Cardiac muscle cell (in vitro differentiated cells and primary cell): ENCODE measurements at regions not wholly inside any gene's neighbourhood (a gene's known extent, or its start where the extent isn't known, plus 50 kb on each side); places are given as distances from the start of the nearest gene placed in this dataset.
A peak's percentile ranks its signal among the peaks of the same experiment; 100 is the strongest.
"Not testable (repeated sequence)": the region's sequence is repeated elsewhere in the genome, so short reads cannot be mapped to it uniquely, and the experiment has no call there.

Experiments used
- DNase-seq, 2 donors: peaks; one replicate each; pipeline versions ENCODE4 v3.0.0 to v3.0.0-alpha.2; 2010 to 2017; ENCODE audit warnings: low read depth in 1 of 2, low spot score in 1 of 2
- H3K27ac ChIP-seq: fragments of 200-600 bp; sonication (generic); 2 replicates; pipeline ENCODE4 v1.5.1; 2016
- H3K27me3 ChIP-seq: fragments of 200-600 bp; sonication (generic); 2 replicates; pipeline ENCODE4 v1.6.0; 2016; ENCODE audit warnings: control low read depth
- H3K36me3 ChIP-seq: fragments of 200-600 bp; sonication (generic); 2 replicates; pipeline ENCODE4 v1.5.1; 2016; ENCODE audit warnings: control low read depth
- H3K4me1 ChIP-seq: fragments of 200-600 bp; sonication (generic); 2 replicates; pipeline ENCODE4 v1.8.1; 2017; ENCODE audit warnings: low read depth, mild to moderate bottlenecking, mixed run types
- H3K4me3 ChIP-seq: fragments of 200-600 bp; sonication (generic); 2 replicates; pipeline ENCODE4 v1.5.1; 2016; ENCODE audit warnings: mild to moderate bottlenecking
- H3K9me3 ChIP-seq: fragments of 200-600 bp; sonication (generic); 2 replicates; pipeline ENCODE4 v1.5.1; 2017; ENCODE audit warnings: low read depth, mild to moderate bottlenecking, control low read depth
- TF ChIP-seq, protein P1 (sequence below): IDR thresholded peaks from 2 replicates; pipeline ENCODE4 v1.5.1; 2012; ENCODE audit warnings: low read depth, mild to moderate bottlenecking, low read length

GRCh38 chrX:115968436-115969252 lies 201.9 kb upstream of the AGTR2 start:
- DNase-seq = peak; percentile 72 to 88
- H3K4me3 ChIP-seq = peak overlapping the region; percentile 87
- no peaks in the 10 kb centered on the region for H3K36me3 ChIP-seq
- TF ChIP-seq, protein P1, sequence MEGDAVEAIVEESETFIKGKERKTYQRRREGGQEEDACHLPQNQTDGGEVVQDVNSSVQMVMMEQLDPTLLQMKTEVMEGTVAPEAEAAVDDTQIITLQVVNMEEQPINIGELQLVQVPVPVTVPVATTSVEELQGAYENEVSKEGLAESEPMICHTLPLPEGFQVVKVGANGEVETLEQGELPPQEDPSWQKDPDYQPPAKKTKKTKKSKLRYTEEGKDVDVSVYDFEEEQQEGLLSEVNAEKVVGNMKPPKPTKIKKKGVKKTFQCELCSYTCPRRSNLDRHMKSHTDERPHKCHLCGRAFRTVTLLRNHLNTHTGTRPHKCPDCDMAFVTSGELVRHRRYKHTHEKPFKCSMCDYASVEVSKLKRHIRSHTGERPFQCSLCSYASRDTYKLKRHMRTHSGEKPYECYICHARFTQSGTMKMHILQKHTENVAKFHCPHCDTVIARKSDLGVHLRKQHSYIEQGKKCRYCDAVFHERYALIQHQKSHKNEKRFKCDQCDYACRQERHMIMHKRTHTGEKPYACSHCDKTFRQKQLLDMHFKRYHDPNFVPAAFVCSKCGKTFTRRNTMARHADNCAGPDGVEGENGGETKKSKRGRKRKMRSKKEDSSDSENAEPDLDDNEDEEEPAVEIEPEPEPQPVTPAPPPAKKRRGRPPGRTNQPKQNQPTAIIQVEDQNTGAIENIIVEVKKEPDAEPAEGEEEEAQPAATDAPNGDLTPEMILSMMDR = peak; percentile 15
- no peaks in the 10 kb centered on the region for H3K4me1 ChIP-seq
- no peaks in the 10 kb centered on the region for H3K9me3 ChIP-seq
- H3K27ac ChIP-seq = peak overlapping the region; percentile 68
- no peaks in the 10 kb centered on the region for H3K27me3 ChIP-seq

DNA sequence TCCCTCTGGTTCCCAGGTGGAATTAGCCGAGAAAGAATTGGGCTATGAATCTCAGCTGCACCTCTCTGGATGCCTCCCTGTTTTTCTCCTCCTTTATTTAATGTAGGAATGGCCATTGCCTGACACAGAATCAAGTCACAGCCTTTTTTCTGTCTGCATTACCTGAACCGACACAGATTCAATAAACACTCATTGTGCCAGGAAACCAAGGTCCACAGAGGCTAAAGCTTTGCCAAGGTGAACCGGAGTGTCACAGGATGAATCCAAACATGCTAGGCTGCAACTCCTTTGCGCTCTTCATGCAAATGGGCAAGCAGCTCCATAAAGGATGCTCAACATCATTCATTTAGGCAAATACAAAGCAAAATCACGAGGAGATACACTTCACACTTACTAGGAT lies 199.8 kb upstream of the AGTR2 start:
- H3K4me3 ChIP-seq = no peak overlapping the region
- no peaks in the 10 kb centered on the region for H3K4me1 ChIP-seq
- DNase-seq = no peak
- no peaks in the 10 kb centered on the region for H3K36me3 ChIP-seq
- no peaks in the 10 kb centered on the region for H3K9me3 ChIP-seq
- H3K27me3 ChIP-seq = no peaks in the 10 kb centered on the region
- TF ChIP-seq, protein P1 = no peak
- H3K27ac ChIP-seq = no peak overlapping the region

GRCh38 chrX:115972717-115973116 lies 197.8 kb upstream of the AGTR2 start:
- TF ChIP-seq, protein P1 = no peak

DNA sequence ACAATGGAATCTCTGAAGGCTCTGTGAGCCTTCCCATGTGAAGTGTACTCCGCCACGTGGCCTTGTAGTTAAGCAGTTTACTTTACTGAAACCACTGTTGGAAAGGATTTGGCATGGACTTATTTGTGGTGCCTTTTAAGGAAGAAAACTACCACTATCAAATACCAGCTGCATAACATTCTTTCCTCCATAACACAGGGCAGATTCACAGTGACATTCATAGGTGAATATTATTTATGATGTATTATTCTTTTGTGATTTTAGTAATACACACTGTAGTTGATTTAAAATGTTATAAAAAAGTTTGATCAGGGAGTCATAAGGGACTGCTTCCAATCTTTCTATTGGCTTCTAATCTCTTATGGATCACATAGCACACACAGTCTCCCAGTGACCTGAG lies 192.5 kb upstream of the AGTR2 start:
- TF ChIP-seq, protein P1 = no peak
- DNase-seq = no peak
- Histone ChIP-seq H3K27me3 (no peaks in the 10 kb centered on the region), H3K27ac (no peak overlapping the region), H3K4me1 (no peaks in the 10 kb centered on the region), H3K9me3 (no peaks in the 10 kb centered on the region), H3K36me3 (no peaks in the 10 kb centered on the region), H3K4me3 (no peak overlapping the region)

More at GRCh38 chrX:115972717-115973116, 197.8 kb upstream of the AGTR2 start:
- Histone ChIP-seq H3K27ac (peak overlapping the region; percentile 49), H3K4me1 (no peaks in the 10 kb centered on the region), H3K27me3 (no peaks in the 10 kb centered on the region), H3K4me3 (no peak overlapping the region), H3K9me3 (no peaks in the 10 kb centered on the region), H3K36me3 (no peaks in the 10 kb centered on the region)
- peak; percentile 28 to 33 for DNase-seq

DNA sequence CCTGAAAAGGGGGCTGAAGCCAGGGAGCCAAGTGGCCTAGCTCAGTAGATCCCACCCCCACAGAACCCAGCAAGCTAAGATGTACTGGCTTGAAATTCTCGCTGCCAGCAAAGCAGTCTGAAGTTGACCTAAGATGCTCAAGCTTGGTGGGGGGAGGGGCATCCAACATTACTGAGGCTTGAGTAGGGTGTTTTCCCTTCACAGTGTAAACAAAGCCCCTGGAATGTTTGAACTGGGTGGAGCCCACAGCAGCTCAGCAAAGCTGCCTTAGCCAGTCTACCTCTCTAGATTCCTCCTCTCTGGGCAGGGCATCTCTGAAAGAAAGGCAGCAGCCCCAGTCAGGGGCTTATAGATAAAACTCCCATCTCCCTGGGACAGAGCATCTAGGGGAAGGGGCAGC lies 187.4 kb upstream of the AGTR2 start:
- DNase-seq, H3K9me3 ChIP-seq, H3K4me3 ChIP-seq, H3K27me3 ChIP-seq, H3K27ac ChIP-seq, H3K36me3 ChIP-seq, H3K4me1 ChIP-seq: not testable (repeated sequence)

- not testable (repeated sequence) for H3K27me3 ChIP-seq, H3K9me3 ChIP-seq, H3K4me3 ChIP-seq, DNase-seq, H3K4me1 ChIP-seq, H3K36me3 ChIP-seq, H3K27ac ChIP-seq
Measured at GRCh38 chrX:115987464-115987863, 183.1 kb upstream of the AGTR2 start.
